Breast epithelium (tissue), 4 donors: ENCODE measurements at regions not wholly inside any gene's neighbourhood (a gene's known extent, or its start where the extent isn't known, plus 50 kb on each side); places are given as distances from the start of the nearest gene placed in this dataset.

Source experiments
- DNase-seq, 2 donors: peaks; one replicate each; pipeline ENCODE4 v3.0.0-alpha.2; 2019; ENCODE audit warnings: low spot score in 2 of 2
- H3K27ac ChIP-seq, 2 donors: fragments of 200-600 bp; sonication (generic) in 1 of 2; one replicate each; pipeline ENCODE4 v1.5.1; 2016 to 2019; ENCODE audit warnings: mild to moderate bottlenecking in 1 of 2
- H3K27me3 ChIP-seq, 2 donors: fragments of 200-600 bp; sonication (generic) in 1 of 2; one replicate each; pipeline versions ENCODE4 v1.5.1 to v1.6.0; 2017 to 2019; ENCODE audit warnings: control low read depth in 1 of 2, mild to moderate bottlenecking in 1 of 2
- H3K36me3 ChIP-seq: fragments of 200-600 bp; one replicate; pipeline ENCODE4 v1.5.1; 2019
- H3K4me1 ChIP-seq, 2 donors: fragments of 200-600 bp; sonication (generic); one replicate each; pipeline ENCODE4 v1.5.1; 2016 to 2019; ENCODE audit warnings: control low read depth in 1 of 2
- H3K4me3 ChIP-seq, 3 donors: fragments of 200-600 bp; sonication (generic); 1 replicate in 2 of 3; 2 replicates in 1 of 3; pipeline ENCODE4 v1.5.1; 2016 to 2019; ENCODE audit warnings: mild to moderate bottlenecking in 3 of 3, moderate library complexity in 2 of 3
- H3K9me3 ChIP-seq, 2 donors: fragments of 200-600 bp; sonication (generic) in 1 of 2; one replicate each; pipeline ENCODE4 v1.5.1; 2016 to 2019; ENCODE audit warnings: control low read depth in 1 of 2
- POLR2A ChIP-seq: fragments of 450-650 bp; IDR thresholded peaks from one replicate; pipeline ENCODE4 v1.6.1; 2016; ENCODE audit warnings: antibody characterized with exemption, mild to moderate bottlenecking, moderate library complexity
- POLR2AphosphoS5 ChIP-seq, 3 donors: sonication (generic); formaldehyde crosslinking; IDR thresholded peaks; one replicate each; pipeline ENCODE4 v1.6.1; 2017; ENCODE audit warnings: antibody characterized with exemption in 3 of 3
- intact Hi-C: fragments of 100-400 bp; cut with DNase I; formaldehyde crosslinking; loops from one replicate; pipeline ENCODE4 v1.15.1; 2023; ENCODE audit warnings: low total_unique reads
- TF ChIP-seq, protein P1 (sequence below), 3 donors: fragments of 450-650 bp; IDR thresholded peaks; one replicate each; pipeline ENCODE4 v1.5.1; 2016 to 2017; ENCODE audit warnings: antibody characterized with exemption in 3 of 3, mild to moderate bottlenecking in 3 of 3, moderate library complexity in 3 of 3

DNA sequence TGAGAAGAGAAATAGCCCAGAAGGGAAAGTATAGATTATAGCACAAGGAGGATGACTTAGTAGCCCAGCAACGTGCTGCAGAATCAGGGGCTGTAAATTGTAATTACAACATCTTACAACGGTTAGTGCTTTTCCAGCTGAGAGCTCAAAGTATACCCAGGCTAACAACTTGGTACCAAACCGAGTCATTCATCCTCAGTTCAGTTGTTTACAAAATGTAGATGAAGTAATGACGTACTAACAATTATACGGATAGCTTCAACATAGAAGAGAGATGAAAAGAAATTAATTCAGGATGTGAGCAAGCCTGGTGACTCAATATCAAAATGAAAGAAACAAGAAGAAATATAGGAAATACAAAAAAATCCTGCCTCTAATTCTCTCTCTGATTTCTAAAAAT lies 99.2 kb downstream of the DYNAP start:
- H3K27me3 ChIP-seq: no peaks in the 10 kb centered on the region
- TF ChIP-seq POLR2AphosphoS5 (IDR thresholded peaks at IDR 0.05) (no peak), POLR2A (no peak)
- TF ChIP-seq, protein P1, sequence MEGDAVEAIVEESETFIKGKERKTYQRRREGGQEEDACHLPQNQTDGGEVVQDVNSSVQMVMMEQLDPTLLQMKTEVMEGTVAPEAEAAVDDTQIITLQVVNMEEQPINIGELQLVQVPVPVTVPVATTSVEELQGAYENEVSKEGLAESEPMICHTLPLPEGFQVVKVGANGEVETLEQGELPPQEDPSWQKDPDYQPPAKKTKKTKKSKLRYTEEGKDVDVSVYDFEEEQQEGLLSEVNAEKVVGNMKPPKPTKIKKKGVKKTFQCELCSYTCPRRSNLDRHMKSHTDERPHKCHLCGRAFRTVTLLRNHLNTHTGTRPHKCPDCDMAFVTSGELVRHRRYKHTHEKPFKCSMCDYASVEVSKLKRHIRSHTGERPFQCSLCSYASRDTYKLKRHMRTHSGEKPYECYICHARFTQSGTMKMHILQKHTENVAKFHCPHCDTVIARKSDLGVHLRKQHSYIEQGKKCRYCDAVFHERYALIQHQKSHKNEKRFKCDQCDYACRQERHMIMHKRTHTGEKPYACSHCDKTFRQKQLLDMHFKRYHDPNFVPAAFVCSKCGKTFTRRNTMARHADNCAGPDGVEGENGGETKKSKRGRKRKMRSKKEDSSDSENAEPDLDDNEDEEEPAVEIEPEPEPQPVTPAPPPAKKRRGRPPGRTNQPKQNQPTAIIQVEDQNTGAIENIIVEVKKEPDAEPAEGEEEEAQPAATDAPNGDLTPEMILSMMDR (IDR thresholded peaks at IDR 0.05): no peak
- intact Hi-C loops: no loop called here
- H3K9me3 ChIP-seq: no peaks in the 10 kb centered on the region
- no peak for DNase-seq
- H3K4me1 ChIP-seq: no peaks in the 10 kb centered on the region
- no peak overlapping the region for H3K4me3 ChIP-seq
- H3K27ac ChIP-seq: no peak overlapping the region
- H3K36me3 ChIP-seq: no peaks in the 10 kb centered on the region

DNA sequence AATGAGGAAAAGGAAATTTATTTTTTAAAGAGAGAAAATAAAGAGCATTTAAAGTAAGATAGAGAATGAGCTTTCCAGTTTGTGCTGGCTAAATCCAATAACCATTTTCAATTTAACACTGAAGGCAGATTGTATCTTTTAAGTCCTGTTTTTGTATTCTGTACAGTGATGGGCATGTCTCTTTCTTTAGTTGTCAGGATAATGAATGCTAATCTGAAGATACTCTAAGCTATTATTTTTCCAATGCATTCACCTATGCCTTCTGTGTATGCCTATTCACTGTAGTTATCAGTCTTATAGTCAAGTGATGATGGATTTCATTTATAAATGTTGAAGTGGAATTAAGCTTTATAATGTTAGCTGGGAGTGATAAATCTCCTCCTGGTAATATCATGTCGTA lies 101.4 kb downstream of the DYNAP start:
- TF ChIP-seq, protein P1 (IDR thresholded peaks at IDR 0.05): no peak
- TF ChIP-seq POLR2A: no peak
- TF ChIP-seq POLR2AphosphoS5 (IDR thresholded peaks at IDR 0.05): no peak

DNA sequence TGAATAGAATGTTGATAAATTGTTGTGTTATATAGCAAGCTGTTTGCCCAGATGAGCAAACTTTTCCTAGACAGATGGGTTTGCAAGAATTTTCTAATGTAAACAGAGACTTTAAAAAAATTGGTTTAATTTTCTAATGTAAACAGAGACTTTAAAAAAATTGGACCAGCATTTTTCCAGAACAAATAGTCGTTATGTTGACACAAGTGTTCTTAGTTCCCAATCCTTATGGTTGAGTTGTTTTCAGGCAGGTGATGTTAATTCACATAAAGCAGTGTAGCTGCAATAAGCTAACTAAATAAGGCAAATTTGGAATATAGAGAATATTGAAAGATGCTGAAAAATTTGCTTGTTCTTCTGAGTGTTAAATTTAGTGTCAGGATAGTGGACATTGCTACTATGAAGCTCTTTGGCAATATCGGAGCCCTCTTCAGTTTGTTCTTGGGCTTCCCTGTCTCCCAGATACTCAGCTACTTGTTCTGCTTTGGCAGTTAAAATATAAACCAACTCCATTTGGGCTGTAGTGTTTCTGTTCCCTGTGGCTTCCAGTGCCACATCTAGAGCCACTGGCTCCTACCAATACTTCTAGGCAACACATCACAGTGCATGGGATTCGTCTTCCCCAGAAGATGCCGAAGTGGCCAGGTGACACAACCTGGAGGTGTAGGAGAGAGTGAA lies 105.7 kb downstream of the DYNAP start:
- H3K27me3 ChIP-seq: no peaks in the 10 kb centered on the region
- H3K4me3 ChIP-seq: no peak overlapping the region
- H3K36me3 ChIP-seq: no peaks in the 10 kb centered on the region
- H3K9me3 ChIP-seq: no peaks in the 10 kb centered on the region
- H3K4me1 ChIP-seq: no peaks in the 10 kb centered on the region
- no peak for DNase-seq
- TF ChIP-seq, protein P1 (IDR thresholded peaks at IDR 0.05): no peak
- no peak for TF ChIP-seq POLR2AphosphoS5 (IDR thresholded peaks at IDR 0.05)
- TF ChIP-seq POLR2A: no peak
- no peak overlapping the region for H3K27ac ChIP-seq
- intact Hi-C loops: no loop called here

More for the DNA sequence above, 101.4 kb downstream of the DYNAP start:
- H3K9me3 ChIP-seq: no peaks in the 10 kb centered on the region
- DNase-seq: no peak
- no peaks in the 10 kb centered on the region for H3K27me3 ChIP-seq
- no peaks in the 10 kb centered on the region for H3K36me3 ChIP-seq
- intact Hi-C loops: no loop called here
- H3K4me3 ChIP-seq: no peak overlapping the region
- no peaks in the 10 kb centered on the region for H3K4me1 ChIP-seq
- H3K27ac ChIP-seq: no peak overlapping the region

DNA sequence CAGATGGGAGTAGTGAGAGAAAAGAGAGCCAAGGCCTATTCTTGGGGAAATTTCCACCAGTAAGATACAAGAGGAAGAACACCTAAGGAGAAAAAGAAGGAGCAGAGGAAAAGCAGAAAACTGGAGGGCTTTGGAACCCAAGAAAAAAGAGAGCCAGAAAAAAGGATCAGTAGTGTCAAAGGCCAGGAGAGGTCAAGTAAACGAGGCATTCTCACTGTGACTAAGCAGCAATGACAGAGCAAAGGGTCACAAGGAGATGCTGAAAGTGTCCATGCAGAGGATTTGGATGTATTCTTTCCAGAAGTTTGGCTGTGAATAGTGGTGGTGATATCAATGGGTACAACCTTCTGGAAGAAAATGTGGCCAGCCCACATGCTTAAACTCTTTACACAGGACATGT lies 109.5 kb downstream of the DYNAP start:
- H3K4me3 ChIP-seq: no peak overlapping the region
- H3K4me1 ChIP-seq: no peaks in the 10 kb centered on the region
- intact Hi-C loops: no loop called here
- no peaks in the 10 kb centered on the region for H3K27me3 ChIP-seq
- H3K36me3 ChIP-seq: no peaks in the 10 kb centered on the region
- no peak for DNase-seq
- TF ChIP-seq, protein P1 (IDR thresholded peaks at IDR 0.05): no peak
- no peak for TF ChIP-seq POLR2A
- TF ChIP-seq POLR2AphosphoS5 (IDR thresholded peaks at IDR 0.05): no peak
- H3K27ac ChIP-seq: no peak overlapping the region
- no peaks in the 10 kb centered on the region for H3K9me3 ChIP-seq

DNA sequence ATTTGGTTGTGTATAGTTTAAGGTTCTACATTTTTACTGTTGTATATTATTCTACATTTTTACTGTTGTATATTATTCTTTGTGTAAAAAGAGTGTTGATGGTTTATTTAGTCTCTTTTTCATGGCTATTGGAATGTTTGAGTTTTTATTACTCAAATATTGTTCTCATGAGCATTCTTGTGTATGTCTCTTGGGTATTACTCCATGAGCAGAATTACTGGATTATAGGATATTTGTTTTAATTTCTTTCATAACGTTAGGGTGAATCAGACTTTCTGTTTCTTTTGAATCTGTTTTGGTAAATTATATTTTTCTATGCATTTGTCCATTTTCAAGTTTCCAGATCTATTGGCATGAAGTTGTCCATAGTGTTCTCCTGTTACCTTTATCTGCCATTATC lies 111.6 kb downstream of the DYNAP start:
- no peak overlapping the region for H3K4me3 ChIP-seq
- no peaks in the 10 kb centered on the region for H3K36me3 ChIP-seq
- H3K27me3 ChIP-seq: no peaks in the 10 kb centered on the region
- TF ChIP-seq, protein P1 (IDR thresholded peaks at IDR 0.05): no peak
- TF ChIP-seq POLR2AphosphoS5 (IDR thresholded peaks at IDR 0.05): no peak
- TF ChIP-seq POLR2A: no peak
- no peak overlapping the region for H3K27ac ChIP-seq
- H3K9me3 ChIP-seq: no peaks in the 10 kb centered on the region
- H3K4me1 ChIP-seq: no peaks in the 10 kb centered on the region
- DNase-seq: no peak
- intact Hi-C loops: no loop called here
